ENCODE measurements at regions not wholly inside any gene's neighbourhood (a gene's known extent, or its start where the extent isn't known, plus 50 kb on each side); places are given as distances from the start of the nearest gene placed in this dataset.

DNA sequence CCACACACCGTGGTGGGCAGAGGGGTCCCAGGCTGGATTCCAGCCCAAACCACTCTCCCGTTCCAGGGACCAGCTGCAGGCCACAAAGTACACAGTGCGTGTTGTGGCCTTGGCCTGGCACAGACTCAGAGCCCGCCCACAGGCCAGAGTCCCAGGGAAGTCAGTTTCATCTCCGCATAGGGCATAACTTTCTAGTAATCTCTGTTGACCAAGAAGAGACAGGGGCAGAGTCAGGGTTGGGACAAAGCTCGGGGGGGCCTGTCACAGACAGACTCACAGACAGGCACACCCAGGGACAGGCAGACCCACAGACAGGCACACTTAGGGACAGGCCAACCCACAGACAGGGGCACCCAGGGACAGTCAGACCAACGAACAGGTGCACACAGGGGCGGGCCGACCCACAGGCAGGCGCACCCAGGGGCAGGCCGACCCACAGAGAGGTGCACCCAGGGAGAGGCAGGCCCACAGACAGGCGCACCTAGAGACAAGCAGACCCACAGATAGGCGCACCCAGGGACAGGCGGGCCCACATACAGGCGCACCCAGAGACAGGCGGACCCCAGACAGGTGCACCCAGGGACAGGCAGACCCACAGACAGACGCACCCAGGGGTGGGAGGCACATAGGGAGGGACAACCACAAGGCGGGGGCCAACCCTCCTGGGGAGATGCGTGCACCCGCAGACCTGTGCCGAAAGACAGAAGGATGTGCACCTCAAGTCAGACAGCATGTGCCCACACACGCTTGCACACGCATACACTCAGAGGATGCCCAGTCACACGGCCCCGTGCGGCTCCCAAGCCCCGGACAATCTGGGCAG lies 323.3 kb upstream of the RTL1 start:
- TF ChIP-seq, protein P1, sequence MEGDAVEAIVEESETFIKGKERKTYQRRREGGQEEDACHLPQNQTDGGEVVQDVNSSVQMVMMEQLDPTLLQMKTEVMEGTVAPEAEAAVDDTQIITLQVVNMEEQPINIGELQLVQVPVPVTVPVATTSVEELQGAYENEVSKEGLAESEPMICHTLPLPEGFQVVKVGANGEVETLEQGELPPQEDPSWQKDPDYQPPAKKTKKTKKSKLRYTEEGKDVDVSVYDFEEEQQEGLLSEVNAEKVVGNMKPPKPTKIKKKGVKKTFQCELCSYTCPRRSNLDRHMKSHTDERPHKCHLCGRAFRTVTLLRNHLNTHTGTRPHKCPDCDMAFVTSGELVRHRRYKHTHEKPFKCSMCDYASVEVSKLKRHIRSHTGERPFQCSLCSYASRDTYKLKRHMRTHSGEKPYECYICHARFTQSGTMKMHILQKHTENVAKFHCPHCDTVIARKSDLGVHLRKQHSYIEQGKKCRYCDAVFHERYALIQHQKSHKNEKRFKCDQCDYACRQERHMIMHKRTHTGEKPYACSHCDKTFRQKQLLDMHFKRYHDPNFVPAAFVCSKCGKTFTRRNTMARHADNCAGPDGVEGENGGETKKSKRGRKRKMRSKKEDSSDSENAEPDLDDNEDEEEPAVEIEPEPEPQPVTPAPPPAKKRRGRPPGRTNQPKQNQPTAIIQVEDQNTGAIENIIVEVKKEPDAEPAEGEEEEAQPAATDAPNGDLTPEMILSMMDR (IDR thresholded peaks at IDR 0.05; ENCODE audit: insufficient read depth, low read length, poor library complexity, severe bottlenecking) = no peak
- no peaks in the 10 kb centered on the region for H3K36me3 ChIP-seq (ENCODE audit: control insufficient read depth, insufficient read depth, low read length)
- DNase-seq (ENCODE audit: low read depth) = no peak
- H3K27me3 ChIP-seq (ENCODE audit: control insufficient read depth, insufficient read depth, low read length) = no peaks in the 10 kb centered on the region
- no peak overlapping the region for H3K4me3 ChIP-seq (ENCODE audit: low read depth, low read length)

DNA sequence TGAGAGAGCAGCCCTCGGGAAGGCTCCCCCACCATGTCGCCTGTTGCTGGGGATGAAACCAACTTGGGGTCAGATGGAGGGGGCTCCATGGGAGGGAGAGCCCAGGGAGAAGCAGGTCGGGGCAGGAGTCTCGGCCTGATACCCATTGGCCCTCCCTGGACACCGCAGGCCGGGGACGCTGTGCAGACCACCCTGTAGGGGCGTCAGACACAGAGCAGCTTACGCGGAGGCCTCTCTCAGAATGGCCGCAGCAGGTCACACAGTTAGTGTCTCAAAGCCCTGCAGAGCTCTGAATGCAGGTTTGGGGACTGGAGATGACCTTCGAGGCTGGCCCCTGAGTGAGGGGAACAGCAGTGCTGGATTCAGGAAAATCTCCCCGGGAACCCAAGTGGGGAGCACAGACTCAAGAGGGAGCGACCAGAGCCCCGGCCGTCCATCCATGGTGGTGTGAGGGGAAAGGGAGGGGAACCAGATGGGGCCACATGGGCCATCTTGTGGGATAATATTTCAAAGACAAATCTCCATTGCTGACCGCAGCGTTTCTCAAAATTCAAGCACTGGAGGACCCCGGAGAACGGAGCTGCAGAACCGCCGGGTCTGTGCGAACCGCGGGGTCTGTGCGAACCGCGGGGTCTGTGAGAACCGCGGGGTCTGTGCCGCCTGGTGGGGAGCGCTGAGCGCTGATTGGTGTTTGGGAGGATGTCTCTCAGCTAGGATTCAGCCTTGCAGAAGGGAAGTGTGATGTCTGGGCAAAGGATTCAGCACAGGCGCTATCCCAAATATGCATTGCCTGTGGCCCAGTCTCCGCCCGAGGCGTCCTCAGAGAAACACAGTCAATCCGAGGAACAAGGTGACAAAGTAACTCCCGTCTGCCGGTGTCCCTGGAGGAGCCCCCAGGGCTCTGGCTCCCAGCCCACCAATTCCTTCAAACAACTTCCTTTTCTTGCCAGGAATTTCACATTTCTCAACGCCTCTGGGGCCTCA lies 324.4 kb upstream of the RTL1 start:
- TF ChIP-seq, protein P1 (IDR thresholded peaks at IDR 0.05; ENCODE audit: insufficient read depth, low read length, poor library complexity, severe bottlenecking) = no peak
- Histone ChIP-seq H3K27me3 (ENCODE audit: control insufficient read depth, insufficient read depth, low read length) (no peaks in the 10 kb centered on the region), H3K4me3 (ENCODE audit: low read depth, low read length) (no peak overlapping the region), H3K36me3 (ENCODE audit: control insufficient read depth, insufficient read depth, low read length) (no peaks in the 10 kb centered on the region)
- no peak for DNase-seq (ENCODE audit: low read depth)

DNA sequence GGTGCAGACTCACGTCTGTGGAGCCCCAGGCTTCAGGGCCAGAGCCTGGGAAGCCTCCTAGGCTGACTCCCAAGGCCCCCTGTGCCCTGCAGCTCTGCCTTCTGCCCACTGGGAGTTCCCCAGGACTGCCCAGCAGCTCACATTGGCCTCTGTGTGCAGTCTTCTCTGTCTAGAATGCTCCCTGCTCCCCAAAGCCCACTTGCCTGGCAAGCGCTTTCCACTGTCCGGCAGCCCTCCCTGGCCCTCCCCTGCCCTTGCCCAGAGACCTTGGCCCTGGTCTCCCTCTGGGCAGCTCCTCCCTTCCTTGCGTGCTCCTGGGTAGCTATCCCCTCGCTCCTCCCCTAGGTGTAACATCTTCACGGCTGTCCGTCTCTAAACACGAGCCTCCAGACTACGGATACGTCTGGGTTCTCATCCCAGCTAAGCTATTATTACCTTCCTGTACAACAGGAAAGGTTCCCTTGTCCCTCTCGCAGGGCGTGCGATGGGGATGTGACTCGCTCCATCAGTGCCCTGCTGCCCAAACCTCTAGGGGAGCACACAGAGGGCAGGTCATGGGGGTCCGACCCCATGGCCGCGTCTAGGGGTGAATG lies 325.5 kb upstream of the RTL1 start:
- H3K36me3 ChIP-seq (ENCODE audit: control insufficient read depth, insufficient read depth, low read length) = no peaks in the 10 kb centered on the region
- no peak for DNase-seq (ENCODE audit: low read depth)
- TF ChIP-seq, protein P1 (IDR thresholded peaks at IDR 0.05; ENCODE audit: insufficient read depth, low read length, poor library complexity, severe bottlenecking) = no peak
- no peaks in the 10 kb centered on the region for H3K27me3 ChIP-seq (ENCODE audit: control insufficient read depth, insufficient read depth, low read length)
- no peak overlapping the region for H3K4me3 ChIP-seq (ENCODE audit: low read depth, low read length)

DNA sequence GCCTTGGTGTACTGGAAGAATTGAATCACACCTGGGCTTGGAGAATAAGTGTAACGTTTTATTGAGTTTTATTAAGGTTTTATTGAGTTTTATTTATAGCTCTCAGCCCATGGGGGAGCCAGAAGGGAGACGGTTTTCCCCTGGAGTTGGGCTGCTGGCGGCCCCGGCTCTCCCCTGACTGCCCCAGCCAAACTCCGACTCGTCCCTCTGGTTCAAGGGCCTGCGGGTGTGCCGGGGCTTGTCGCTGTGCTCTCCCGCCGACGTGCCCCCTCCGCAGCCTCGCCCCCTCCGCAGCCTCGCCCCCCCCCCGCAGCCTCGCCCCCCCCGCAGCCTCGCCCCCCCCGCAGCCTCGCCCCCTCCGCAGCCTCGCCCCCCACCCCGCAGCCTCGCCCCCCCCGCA lies 326.1 kb upstream of the RTL1 start:
- Histone ChIP-seq H3K27me3 (ENCODE audit: control insufficient read depth, insufficient read depth, low read length) (no peaks in the 10 kb centered on the region), H3K4me3 (ENCODE audit: low read depth, low read length) (no peak overlapping the region), H3K36me3 (ENCODE audit: control insufficient read depth, insufficient read depth, low read length) (no peaks in the 10 kb centered on the region)
- DNase-seq (ENCODE audit: low read depth) = no peak
- TF ChIP-seq, protein P1 (IDR thresholded peaks at IDR 0.05; ENCODE audit: insufficient read depth, low read length, poor library complexity, severe bottlenecking) = no peak

DNA sequence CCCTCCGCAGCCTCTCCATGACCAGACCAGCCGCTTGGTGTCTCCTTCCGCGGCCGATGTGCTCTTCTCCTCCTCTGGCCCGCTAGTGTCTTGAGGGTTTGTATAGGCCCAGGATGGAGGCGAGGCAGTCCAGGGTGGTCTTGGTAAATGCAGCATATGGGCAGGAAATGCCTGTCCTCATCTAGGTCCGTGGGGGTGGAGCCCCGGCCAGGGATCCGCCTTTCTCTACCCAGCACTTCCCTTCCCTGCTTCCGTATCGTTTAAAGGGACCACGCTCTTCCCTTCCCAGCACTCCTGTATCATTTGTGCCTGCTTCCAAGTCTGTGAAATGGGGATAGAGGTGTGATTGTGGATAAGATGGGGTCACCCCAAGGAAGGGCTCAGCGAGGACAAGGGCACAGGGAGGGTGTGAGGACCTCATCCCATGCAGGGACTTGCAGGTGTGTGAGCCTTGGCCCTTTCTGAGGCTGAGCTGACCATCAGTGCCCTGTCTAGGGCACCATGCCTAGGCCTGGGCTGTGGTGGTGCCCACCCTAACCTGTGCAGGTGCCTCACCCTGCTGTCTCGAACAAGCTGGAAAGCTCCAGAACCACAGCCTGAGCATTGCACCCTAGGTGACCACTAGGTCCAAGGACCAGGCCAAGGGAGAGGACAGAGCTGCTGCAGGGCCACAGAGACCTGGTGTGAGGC lies 326.8 kb upstream of the RTL1 start:
- no peak for DNase-seq (ENCODE audit: low read depth)
- no peaks in the 10 kb centered on the region for H3K36me3 ChIP-seq (ENCODE audit: control insufficient read depth, insufficient read depth, low read length)
- TF ChIP-seq, protein P1 (IDR thresholded peaks at IDR 0.05; ENCODE audit: insufficient read depth, low read length, poor library complexity, severe bottlenecking) = no peak
- no peaks in the 10 kb centered on the region for H3K27me3 ChIP-seq (ENCODE audit: control insufficient read depth, insufficient read depth, low read length)
- no peak overlapping the region for H3K4me3 ChIP-seq (ENCODE audit: low read depth, low read length)

Data from kidney epithelial cell (primary cell).